GM19395 (cell line): ENCODE measurements at regions not wholly inside any gene's neighbourhood (a gene's known extent, or its start where the extent isn't known, plus 50 kb on each side); places are given as distances from the start of the nearest gene placed in this dataset.
A peak's percentile ranks its signal among the peaks of the same experiment; 100 is the strongest.
"Not testable (repeated sequence)": the region's sequence is repeated elsewhere in the genome, so short reads cannot be mapped to it uniquely, and the experiment has no call there.

ENCODE experiments used
- ATAC-seq: cut with Tn5 transposase; IDR thresholded peaks from one replicate; pipeline ENCODE4 v1.9.1; 2021; ENCODE audit warnings: mild to moderate bottlenecking, moderate library complexity; ENCODE audit not compliant: unreplicated experiment

DNA sequence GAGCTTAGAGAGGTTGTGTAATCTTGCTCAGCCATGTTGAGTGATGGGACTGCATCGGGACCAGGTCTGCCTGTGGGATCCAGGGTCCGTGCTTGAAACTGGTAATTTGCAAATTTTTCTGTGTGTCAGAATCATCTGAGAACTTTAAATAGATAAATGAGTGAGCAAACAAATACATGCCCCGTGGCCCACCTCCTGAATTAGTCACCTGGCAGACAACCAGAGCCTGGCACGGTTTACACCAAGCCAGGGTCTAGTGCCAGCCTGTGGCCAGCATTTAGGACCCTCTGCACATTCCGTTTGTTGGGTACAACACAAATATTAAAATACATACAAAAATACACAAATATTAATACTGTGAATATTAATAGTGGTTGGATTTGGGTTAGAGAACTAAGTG lies 90.6 kb upstream of the STOX2 start:
- ATAC-seq: no peak

DNA sequence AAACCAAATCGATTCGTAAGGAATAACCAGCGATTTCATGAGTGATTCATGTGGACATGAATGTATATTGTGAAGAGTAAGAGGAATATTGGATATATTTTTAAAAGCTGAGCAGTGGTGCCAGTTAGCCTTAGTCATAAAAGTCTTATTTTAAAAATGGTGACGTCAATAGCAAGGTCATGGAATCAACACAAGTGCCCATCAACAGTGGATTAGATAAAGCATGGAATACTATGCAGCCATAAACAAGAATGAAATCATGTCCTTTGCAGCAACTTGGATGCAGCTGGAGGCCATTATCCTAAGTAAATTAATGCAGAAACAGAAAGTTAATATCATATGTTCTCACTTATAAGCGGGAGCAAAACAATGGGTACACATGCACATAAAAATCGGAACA lies 89.0 kb upstream of the STOX2 start:
- no peak for ATAC-seq

DNA sequence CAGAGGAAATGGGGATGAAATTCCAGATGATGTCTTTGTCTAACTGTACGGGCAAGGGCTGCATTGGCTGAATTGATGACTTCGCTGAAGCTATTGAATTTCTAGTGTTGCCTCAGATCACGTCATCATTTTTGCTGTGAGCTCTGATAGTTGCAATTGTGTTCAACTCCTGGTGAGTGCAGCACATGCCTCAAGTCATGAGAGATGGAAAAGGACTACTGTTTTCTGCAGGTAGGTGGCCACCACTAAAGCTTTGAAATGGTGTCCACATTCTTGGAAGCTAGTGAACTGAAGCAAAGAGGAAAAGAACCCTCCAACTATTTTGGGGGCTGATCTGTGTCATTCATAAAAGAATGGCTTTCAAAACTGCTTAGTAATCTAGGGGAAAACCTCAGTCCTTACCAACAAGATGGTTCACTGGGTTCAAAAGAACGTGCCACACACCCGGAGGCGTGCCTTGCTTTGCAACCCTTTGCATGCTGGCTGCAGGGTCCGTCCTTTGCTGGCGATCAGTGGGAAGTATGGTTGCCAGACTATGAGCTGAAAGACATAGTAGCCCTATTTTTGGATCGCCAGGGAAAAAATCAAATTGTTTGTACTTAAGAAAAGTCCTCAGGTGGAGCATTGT lies 88.1 kb upstream of the STOX2 start:
- ATAC-seq: no peak

DNA sequence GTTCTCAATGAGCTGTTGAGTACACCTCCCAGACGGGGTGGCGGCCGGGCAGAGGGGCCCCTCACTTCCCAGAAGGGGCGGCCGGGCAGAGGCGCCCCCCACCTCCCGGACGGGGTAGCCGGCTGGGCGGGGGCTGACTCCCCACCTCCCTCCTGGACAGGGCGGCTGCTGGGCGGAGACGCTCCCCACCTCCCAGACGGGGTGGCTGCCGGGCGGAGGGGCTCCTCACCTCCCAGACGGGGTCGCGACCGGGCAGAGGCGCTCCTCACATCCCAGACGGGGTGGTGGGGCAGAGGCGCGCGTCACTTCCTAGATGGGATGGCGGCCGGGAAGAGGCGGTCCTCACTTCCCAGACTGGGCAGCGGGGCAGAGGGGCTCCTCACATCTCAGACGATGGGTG lies 86.5 kb upstream of the STOX2 start:
- ATAC-seq: not testable (repeated sequence)

DNA sequence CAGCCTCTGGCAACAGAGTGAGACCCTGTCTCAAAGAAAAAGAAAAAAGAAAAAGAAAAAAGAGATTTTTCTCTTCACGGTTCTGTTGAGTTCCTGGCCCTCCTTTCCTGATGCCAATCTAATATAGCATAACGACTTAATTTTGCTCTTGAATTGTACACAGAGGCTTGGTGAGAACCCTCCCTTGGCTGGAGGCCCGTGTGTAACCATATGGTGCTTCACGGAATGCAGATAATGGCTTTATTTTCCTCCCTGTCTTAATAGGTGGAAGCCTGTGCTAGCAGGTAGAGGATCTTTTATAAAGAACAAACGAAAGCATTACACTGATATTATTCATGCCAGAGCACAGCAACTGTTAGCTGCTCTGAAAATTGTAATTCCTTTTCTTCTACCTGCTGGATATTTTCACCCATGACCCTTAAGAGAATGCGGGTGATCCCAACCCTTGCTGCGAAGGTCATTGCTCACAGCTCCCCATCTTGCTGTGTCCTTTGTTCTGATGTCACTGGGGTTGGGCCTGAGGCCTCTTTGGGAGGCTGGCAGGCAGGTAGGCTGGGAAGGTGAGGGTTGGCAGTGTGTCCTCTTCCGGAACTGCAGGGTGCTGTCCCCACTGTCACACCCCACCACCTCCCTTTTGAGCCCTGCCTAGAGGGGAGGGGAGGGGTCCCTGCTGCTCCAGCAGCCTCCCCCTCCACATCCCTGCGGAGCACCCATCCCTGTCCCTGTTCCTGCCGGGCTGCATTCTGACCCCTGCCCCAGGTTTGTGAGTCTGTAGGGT lies 83.8 kb upstream of the STOX2 start:
- ATAC-seq: no peak

DNA sequence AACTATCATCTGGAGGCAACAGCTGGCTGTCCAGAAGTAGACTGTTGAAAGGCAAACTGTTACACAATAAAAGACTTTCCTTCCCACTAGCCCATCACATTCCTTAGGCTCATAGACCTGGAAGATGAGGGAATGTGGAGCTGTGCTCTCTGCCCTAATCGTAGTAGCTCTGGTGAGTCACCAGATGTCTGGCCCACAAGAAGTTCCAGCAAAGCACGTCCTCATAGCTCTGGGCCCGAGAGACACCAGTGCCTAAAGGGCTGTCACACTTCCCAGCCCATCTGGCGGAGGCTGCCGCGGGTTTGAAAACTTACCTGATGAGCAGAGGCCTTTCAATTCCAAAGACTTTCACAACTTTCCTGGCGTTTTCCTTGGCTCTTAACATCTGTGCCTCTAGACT lies 81.7 kb upstream of the STOX2 start:
- ATAC-seq: no peak

DNA sequence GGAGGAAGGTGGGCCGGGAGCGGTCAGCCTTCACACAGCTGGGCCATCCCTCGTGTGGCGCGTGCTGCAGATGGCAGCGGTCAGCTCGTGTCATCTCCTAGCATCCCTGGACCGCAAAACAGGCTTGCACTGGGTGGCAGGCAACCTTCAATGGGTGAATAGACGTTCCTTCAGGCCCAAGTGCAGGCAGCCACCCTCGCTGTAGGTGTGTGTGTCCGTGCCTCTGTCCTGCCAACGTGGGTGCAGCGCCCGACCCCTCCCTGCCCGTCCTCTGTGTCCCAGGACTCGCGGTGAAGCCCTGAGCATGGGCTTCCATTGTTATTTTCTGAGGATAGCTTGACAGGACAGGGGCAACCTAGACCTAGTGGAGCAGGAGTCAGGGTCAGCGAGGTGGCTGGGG lies 79.8 kb upstream of the STOX2 start:
- ATAC-seq: no peak

DNA sequence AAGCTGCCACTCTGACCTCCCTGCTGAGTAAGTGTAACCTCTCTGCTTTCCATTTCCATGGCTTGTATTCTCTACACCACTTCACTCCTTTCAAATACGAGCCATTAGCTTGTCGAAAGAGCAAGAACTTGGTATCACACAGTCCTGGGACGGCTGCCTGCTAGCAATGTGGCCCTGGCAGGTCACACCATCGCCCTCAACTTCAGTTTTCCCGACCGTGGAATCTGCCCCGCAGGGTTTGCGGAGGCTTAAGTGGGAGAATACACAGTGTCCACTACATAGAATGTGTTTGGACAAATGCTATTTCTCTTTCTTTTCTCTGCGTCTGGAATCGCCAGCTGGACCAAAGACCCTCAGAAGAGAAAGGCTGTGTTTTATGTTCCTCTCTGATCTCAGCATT lies 78.6 kb upstream of the STOX2 start:
- ATAC-seq: no peak

DNA sequence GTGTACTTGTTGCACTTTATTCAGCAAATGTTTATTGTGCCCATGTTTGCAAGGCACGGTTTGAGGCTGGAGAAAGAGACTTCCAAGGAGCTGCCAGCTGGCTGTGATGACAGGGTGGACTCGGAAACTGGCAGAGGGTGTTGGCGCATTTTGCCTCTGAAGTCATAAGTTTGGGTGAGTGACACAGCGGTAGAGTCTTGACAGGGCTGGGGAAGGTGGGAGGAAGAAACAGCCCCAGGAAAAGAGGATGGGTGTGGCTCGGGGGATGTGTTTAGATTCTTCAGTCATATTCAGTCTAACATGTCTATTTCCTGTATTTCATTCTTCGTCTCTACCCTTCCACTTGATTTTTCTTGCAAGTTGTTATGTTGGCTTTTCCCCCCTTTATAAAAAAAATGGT lies 77.0 kb upstream of the STOX2 start:
- ATAC-seq: no peak

DNA sequence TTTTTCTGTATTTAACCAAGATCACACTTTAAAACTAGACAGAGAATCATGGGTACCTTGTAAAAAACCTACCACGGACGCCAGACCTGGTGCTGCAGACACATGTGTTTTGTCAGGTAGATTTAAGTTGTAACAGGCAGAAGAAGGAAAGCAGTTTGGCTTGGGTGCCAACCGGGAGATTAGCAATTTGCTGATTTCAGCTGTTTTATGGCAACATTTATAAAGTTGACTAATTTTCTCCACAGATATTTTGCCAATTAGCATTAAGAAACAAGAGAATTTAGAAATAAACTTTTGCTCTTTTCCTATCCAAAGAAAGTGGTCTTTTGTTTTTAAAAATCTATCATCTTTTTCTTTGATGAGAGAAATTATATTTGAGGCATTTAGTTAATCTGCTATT lies 76.3 kb upstream of the STOX2 start:
- ATAC-seq: no peak

DNA sequence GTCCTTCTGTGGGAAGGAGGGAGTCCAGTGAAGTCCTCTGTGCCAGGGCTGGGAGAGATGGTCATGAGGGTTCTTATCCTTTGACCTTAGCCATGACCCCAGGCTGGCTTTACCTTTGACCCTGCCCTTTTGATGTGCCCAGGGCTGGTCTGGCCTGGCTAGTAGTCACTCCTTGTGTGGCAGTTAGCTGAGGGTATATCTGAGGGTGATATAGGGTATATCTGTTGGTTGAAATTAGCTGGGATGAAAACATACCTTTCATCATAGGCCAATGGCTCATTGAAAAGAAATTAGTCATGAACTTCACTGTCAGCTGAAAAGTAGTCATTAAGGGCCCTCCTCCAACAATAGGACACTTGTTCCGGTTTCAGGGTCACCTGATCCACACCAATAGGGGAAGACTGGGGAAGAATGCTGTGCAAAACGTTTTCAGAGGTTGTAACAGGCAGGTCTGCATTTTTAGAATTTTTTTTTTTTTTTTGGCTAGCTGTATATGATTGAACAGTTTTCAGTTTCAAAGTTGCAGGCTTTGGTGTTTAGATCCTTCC lies 74.6 kb upstream of the STOX2 start:
- no peak for ATAC-seq

DNA sequence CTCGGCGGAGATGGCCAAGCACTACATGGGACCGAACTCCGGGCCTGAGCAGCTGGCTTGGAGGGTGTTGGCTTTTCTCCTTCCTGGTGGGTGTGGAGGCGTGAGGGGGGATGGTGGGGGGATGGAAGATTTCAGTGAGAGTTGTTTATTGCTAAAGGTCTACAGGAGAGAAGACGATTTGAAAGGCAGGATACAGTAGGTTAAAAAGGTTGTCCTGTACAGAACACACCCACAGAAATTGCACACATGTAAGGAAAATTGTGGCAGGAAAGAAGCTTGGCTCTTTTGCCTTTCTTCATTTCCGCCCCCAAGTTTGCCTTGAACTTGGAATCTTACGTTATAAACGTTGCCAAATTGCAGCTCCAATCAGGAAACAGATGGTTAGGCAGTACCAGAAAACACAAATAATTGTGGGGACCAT lies 74.1 kb upstream of the STOX2 start:
- no peak for ATAC-seq

DNA sequence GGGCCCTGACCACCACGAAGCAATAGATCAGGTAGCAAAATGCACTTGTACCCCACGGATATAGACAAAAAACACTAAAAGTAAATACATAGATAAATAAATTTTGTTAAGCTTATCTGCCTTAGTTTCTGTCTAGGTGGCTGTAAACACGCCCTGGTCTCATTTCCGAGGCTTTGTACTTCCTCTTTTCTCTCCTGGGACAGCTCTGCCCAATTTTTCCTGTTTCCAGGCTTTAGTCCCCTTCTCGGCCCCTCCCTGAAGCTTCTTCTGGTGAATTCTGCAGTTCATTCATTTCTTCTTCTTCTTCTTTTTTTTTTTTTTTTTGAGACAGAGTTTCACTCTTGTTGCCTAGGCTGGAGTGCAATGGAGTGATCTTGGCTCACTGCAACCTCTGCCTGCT lies 73.4 kb upstream of the STOX2 start:
- ATAC-seq: no peak

DNA sequence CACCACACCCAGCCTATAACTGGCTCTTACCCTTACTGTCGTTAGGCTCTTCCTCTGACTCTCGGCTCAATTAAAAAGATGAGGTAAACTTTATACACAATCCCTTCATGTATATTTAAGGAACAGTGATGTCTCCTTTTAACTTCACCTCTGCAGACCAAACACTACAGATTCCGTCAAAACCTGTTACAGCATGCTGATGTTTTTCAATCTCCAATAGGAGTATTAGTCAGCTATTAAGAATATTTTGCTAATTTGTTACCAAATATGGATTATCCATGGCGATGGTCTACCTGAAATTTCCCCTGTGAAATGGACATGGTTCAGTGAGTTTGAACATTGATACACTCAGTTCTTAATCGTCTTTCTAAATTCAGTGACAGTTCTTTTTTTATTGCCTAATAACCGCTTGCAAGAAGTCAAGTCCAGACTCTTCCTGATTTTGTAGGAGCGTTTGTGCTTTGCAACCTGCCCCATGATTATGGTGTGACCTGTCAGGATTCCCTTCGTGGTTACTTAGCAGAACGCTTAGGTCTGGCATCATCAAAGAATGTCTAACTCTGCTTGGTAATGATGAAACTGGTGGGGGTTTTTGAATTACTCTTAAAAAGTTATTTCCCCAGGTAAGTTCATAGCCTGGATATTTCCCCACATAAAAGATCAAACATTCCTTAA lies 72.2 kb upstream of the STOX2 start:
- ATAC-seq: no peak

DNA sequence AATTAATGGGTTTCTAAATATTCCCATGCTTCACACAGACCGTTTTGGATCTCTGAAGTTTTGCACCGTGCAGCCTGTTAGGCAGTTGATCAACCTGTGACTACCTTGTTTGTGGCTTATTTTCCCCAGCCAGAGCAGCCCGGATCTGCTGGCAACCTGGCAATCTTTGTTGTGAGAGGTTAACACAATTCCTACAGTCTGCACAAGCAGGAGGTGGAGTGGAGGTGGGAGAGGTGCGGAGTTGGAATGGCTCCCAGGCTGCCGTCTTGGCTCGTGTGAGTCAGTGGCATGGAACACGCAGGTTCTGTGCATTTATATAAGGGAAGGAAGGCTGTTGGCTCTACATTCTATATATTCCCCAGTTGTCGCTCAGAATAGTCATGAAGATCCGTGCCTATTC lies 70.9 kb upstream of the STOX2 start:
- ATAC-seq: no peak

DNA sequence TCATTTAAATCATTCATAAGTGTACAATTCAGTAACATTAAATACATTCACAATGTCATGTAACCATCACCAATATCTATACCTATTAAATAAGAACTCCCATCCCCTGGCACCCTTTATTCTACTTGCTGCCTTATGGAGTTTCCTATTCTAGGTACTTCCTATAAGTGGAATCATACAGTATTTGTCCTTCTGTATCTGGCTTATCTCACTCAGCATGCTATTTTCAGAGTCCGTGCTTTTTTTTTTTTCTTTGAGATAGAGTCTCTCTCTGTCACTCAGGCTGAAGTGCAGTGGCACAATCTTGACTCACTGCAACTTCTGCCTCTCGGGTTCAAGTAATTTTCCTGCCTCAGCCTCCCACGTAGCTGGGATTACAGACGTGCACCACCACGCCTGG lies 67.9 kb upstream of the STOX2 start:
- no peak for ATAC-seq

DNA sequence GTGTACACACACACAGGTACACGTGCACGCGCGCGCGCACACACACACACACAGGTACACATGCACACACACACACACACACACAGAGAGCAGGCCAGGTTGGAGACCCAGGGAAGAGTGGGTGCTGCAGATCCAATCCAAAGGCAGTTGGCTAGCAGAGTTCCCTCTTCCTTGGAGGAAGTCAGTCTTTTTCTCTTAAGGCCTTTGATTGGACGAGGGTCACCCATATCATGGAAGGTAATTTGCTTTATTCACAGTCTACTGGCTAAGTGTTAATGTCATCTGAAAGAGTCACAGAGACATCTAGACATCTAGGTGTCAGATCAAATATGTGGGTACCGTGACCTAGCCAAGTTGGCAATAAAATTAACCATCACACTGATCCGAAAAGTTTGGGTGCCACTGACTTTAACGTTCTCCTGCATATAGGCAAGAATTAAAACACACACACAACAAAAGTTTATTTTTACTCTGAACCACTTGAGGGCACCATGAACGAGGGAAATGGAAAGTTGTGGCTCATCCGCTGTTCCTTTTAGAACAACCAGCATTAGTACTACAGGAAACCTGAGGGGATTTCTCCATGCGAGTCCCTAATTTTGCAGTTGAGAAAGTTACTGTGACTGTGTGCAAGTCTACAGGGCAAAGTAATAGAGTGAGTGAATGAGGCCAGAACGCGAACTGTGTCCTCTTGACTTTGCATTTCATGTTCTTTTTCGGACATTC lies 66.0 kb upstream of the STOX2 start:
- ATAC-seq: no peak

DNA sequence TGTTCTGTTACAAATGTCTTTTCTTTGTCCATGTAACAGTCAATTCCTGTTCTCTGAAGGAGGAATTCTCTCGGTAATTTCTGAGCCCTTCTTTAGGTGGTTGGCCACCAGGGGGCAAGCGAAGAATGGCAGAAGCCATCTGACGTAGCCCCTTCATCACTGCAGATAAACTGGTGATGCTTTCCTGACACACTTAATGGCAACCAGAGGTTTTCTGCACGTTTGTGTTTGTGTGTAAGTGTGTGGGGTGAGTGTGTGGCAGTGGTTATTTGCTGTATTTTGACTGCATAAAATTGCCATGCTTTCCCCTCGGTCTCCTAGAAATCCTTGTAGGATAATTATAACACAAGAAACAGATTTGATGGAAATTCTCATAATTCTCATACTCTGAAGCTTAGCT lies 64.8 kb upstream of the STOX2 start:
- peak; percentile 80 for ATAC-seq

DNA sequence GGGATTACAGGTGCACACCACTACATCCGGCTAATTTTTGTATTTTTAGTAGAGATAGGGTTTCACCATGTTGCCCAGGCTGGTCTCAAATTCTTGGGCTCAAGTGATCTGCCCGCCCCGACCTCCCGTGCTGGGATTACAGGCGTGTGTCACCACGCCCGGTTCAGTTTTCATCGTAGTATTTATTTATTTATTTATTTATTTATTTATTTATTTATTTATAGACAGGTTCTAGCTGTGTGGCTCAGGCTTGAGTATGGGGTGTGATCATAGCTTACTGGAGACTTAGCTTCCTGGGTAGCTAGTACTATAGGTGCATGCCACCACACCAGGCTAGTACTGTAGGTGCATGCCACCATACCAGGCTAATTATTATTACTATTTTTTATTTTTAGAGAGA lies 64.1 kb upstream of the STOX2 start:
- no peak for ATAC-seq

DNA sequence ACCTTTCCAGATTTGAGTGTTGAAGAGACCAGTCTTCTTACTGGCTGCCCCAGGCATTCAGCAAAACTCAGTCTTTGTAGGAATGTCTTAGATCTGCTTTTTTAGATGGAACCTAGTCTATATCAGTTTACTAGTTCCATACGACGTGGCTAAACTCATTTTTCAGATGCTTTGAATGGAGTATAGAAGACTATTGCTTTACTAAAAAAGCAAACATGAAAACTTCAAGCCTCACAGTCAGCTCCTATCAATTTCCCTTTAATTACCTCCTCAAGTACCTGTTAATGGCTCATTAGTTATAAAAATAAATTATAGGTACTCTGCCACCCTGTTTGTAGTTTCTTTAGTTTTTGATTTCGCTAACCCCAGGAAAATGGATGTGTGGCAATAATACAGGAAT lies 63.0 kb upstream of the STOX2 start:
- ATAC-seq: no peak

DNA sequence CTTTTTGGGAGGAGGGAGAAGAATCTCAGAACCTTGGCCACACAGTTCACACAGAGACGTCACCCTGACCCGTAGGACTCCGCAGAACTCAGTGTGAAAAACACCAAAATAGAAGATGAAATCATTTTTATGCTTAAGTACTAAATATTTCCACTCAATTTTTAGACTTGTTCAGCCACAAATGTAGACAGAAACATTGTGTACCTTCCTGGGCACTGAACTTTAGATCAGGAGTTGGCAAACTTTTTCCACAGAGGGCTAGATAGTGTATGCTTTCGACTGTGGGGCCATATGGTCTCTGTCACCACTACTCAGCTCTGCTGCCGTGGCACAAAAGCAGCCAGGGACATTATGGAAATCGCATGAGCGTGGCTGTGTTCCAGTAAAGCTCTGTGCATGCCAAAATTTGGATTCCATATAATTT lies 61.8 kb upstream of the STOX2 start:
- no peak for ATAC-seq
